ENCODE measurements at regions not wholly inside any gene's neighbourhood (a gene's known extent, or its start where the extent isn't known, plus 50 kb on each side); places are given as distances from the start of the nearest gene placed in this dataset.
"Not testable (repeated sequence)": the region's sequence is repeated elsewhere in the genome, so short reads cannot be mapped to it uniquely, and the experiment has no call there.

- DNase-seq: not testable (repeated sequence)
Observed at GRCh38 chr1:147103416-147104155, 68.7 kb downstream of the PRKAB2 start.

- DNase-seq: no peak
Observed at GRCh38 chr1:147099192-147099591, 73.1 kb downstream of the PRKAB2 start.

GRCh38 chr1:147098338-147098973 is 73.8 kb downstream of the PRKAB2 start:
- DNase-seq: peak; percentile 21

- no peak for DNase-seq
Observed at GRCh38 chr1:147095691-147096090, 76.6 kb downstream of the PRKAB2 start.

- DNase-seq: no peak
Observed at GRCh38 chr1:147091801-147092200, 80.5 kb downstream of the PRKAB2 start.

DNA sequence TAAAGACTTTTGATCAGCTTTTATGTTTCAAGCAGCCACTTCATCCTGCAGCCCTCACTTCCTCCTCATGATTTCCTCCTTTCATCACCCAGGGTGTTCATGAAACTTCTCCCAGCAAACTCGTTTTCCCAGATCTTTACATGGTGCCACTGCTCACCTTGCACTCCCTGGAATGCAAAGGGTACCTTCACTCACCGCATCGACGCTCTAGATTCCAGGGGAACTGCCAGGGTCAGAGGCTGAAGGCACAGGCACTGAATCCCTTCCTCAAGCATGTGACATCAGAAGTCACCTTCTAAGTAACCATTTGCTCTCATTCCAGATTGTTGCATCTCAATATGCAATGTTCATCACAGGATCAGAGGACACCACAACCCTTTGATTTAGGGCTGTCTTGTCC is 82.8 kb downstream of the PRKAB2 start:
- DNase-seq: no peak

DNA sequence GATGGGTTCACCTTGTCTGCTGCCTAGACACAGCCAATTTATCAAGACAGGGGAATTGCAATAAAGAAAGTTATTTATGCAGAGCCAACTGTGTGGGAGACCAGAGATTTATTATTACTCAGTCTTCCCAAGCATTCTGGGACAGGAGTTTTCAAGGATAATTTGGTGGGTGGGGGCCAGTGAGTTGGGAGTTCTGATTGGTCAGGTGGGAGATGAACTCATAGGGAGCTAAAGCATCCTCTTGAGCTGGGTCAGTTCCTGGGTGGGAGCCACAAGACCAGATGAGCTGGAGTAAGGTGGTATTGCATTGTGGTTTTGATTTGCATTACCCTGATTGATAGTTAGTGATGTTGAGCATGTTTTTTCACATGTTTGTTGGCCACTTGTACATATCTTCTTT is 86.1 kb downstream of the PRKAB2 start:
- no peak for DNase-seq

GRCh38 chr1:147084273-147085096 is 87.8 kb downstream of the PRKAB2 start:
- DNase-seq: peak; percentile 98

GRCh38 chr1:147083919-147084272 is 88.4 kb downstream of the PRKAB2 start:
- DNase-seq: no peak

- no peak for DNase-seq
Observed at GRCh38 chr1:147080671-147081394, 91.4 kb downstream of the PRKAB2 start.

DNA sequence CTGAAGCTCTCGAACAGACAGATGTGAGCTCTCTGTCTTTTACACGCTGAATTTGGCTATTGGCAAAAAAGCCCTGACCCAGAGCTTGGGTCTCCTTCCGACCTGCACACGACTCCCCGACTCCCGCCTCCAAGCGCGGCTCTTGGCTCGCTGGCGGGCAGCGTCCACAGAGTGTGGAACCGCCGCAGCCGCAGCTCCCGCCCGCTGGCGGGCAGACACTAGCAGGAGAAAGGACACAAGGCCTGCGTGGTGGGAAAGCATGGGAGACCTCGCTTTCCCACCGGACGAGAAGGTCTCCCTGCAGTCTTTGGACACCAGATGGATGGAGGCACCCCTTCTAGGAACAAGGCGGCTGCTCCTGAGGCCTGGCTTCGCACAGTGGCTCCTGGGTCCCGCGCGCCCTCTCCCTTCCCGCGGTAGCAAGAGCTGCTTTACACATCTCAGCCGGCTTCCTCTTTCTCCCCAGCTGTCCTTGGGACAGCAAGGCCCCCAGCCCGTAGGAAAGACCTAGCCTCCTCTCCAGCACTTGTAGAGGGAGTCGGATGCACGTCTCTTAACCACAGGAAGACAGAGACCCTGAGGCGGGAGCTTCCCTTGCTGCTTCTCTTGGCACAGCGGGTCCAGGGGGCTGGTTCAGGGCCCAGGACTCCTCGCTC is 92.1 kb downstream of the PRKAB2 start:
- DNase-seq: no peak

GRCh38 chr1:147079400-147080005 is 92.8 kb downstream of the PRKAB2 start:
- no peak for DNase-seq

DNA sequence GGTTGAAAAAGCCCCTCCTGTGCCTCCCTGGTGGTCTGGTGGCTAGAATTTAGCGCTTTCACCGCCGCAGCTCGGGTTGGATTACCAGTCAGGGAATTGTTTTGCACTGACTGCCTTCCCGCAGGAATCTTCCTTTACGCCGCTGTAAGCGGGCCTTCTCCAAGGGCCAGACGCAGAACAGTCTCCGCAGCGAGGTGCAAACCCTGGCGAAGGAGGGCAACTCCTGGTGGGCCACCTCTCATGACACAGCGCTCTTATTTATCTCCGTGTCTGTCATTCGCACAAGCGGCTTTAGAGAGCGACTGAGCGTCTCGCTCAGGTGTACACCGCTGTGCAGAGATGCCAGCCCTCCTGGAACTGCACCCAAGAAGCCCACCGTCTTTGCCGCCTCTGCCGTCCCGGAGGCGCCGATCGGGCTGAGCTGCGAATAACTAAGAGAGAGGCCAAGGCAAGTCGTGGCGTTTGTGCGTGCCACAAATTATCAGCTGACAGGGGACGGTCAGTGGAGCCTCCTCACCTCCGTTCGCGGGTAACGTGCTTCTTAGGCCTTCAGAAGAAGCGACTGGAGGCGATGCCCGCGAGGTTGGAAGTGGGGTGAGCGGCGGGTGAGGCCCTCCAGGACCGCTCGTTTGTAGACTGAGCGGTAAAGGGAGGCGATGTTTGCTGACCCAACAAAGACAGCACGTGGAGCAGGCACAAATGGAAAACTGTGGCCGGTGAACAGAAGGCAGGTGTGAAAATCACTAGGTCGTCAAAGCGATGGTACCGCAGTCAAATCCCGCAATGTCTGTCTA is 93.5 kb downstream of the PRKAB2 start:
- no peak for DNase-seq

GRCh38 chr1:147077936-147078605 is 94.2 kb downstream of the PRKAB2 start:
- no peak for DNase-seq

GRCh38 chr1:147077523-147077922 is 94.7 kb downstream of the PRKAB2 start:
- no peak for DNase-seq

DNA sequence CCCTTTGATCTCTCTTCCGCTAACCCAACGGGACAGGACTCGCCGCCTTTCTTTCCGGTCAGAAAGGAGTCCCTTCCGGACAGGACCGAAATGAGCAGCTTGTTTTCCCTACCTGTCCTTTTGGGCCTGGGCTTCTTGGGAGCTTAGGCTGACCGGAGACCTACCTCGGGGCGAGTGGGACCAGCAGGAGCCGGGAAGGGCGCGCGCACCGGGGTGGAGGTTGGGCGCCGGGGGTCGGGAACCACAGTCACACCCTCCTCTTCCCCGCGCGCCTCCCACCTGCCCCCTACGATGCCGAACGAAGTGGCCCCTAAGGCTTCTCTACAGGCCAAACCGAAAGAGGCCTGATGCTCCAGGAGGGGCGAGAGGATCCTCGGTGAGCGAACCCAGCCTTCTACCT is 95.2 kb downstream of the PRKAB2 start:
- no peak for DNase-seq

GRCh38 chr1:147076442-147076841 is 95.8 kb downstream of the PRKAB2 start:
- no peak for DNase-seq

DNA sequence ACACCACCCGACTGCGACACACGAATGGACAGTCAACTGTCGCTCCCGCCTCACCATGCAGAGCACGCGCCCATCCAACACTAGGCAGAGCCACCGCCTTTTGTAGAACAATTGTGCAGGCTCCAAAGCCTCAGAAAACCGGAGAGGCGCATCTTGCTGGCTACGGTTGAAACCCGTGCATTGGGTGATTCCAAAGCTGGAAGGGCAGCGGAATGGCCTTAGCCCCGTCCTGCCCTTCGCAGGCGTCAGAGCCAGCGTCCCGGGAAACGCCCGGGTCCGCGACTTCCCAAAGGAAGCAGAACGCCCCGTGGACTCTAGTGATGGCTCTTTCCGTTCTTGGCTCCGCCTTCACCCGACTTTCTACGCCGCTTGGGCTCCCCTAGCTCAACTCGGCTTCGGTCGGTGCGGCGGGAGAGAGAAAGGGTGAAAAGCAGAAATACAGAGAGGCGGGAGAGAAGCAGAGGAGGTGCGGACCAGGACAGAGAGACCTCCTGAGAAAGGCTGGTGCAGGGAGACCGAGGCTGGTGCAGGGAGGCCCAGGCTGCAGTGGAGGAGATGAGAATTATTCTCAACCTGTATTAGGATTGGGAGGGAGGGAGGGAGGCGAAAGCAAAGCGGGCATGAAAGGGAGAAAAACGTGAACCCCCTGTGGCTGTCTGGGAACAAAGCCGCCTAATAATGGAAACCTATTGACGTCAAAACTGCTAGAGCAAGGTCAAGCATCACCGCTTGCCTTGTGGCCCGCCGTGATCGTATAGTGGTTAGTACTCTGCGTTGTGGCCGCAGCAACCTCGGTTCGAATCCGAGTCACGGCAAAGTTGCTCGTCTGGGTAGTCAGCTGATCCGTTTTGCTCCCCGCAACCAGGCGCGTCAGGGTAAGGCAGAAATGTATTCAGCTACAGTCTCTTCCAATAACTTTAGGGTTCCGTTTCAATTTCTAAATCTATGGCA is 99.5 kb downstream of the PRKAB2 start:
- DNase-seq: no peak

DNA sequence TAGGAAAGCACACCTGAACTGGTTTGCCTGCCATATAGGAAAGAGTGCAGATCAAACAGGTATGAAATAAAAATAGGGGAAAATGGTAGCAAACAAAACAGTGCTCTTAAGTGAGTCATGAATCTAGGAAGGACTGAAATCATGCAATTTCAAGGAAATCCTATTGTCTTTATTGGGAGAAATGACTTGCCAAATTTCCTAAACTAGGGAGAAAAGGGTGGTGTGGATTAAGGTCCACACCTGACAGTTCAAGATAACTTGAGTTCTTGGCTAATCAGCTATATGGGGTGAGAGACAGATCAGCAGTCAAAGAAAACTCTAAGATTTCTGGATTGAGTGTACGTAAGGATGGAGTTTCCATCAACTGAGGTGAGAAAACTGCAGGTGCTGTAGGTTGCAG is 101.1 kb downstream of the PRKAB2 start:
- DNase-seq: no peak

- DNase-seq: no peak
Observed at GRCh38 chr1:147062956-147063355, 109.3 kb downstream of the PRKAB2 start.
